ENCODE measurements at regions not wholly inside any gene's neighbourhood (a gene's known extent, or its start where the extent isn't known, plus 50 kb on each side); places are given as distances from the start of the nearest gene placed in this dataset.

- Histone ChIP-seq H3K4ac (ENCODE audit: low read depth, low read length) (no peak overlapping the region), H2BK5ac (ENCODE audit: insufficient read length, low read length) (no peak overlapping the region), H4K20me1 (ENCODE audit: control insufficient read depth, insufficient read depth, insufficient read length) (no peaks in the 10 kb centered on the region), H2BK20ac (ENCODE audit: low read depth, low read length, poor library complexity, severe bottlenecking) (no peak overlapping the region), H2BK15ac (ENCODE audit: low read depth, low read length) (no peak overlapping the region), H2BK120ac (ENCODE audit: low read depth, low read length, poor library complexity, severe bottlenecking) (no peak overlapping the region), H3K14ac (ENCODE audit: insufficient read depth, low read length) (no peak overlapping the region), H2BK12ac (ENCODE audit: insufficient read length, low read depth, low read length) (no peak overlapping the region), H3K27ac (ENCODE audit: insufficient read length, low read depth, low read length) (no peak overlapping the region), H3K23ac (ENCODE audit: insufficient read length, low read depth, low read length) (no peak overlapping the region), H4K5ac (ENCODE audit: insufficient read length, low read depth, low read length) (no peak overlapping the region), H3K9ac (ENCODE audit: extremely low read depth, insufficient read length, low read length) (no peak overlapping the region), H3K79me1 (ENCODE audit: insufficient read depth, low read depth, low read length, poor library complexity, severe bottlenecking) (no peaks in the 10 kb centered on the region), H4K8ac (replicated peaks; ENCODE audit: insufficient read length, low read depth, low read length) (no peak overlapping the region), H3K18ac (ENCODE audit: insufficient read length, low read depth, low read length) (no peak overlapping the region), H3K4me1 (ENCODE audit: insufficient read depth, low read length) (no peaks in the 10 kb centered on the region; the same call in 1 of the 2 replicates), H3K23me2 (ENCODE audit: insufficient read length, low read depth, low read length, poor library complexity, severe bottlenecking) (no peaks in the 10 kb centered on the region), H3K56ac (ENCODE audit: insufficient read length, low read depth, low read length) (no peak overlapping the region), H3K27me3 (ENCODE audit: insufficient read depth, low read length) (no peaks in the 10 kb centered on the region), H4K91ac (ENCODE audit: insufficient read length, low read depth, low read length) (no peak overlapping the region), H2AFZ (ENCODE audit: low read length) (no peak overlapping the region), H2AK5ac (ENCODE audit: insufficient read length, low read length) (no peak overlapping the region), H3K79me2 (ENCODE audit: insufficient read depth, low read length) (no peaks in the 10 kb centered on the region), H3K4me2 (ENCODE audit: insufficient read depth, insufficient read length, low read length) (no peak overlapping the region), H3K9me3 (ENCODE audit: control insufficient read depth, low read depth, low read length) (no peaks in the 10 kb centered on the region), H3T11ph (ENCODE audit: low read length) (no peak overlapping the region)
- Mint-ChIP-seq H3K27ac (no peak overlapping the region), H3K27me3 (ENCODE audit: low read depth) (no peaks in the 10 kb centered on the region), H3K9me3 (peaks cover 15 to 19% of the 10 kb centered on the region in 2 experiments), H3K4me1 (peaks cover 13 to 19% of the 10 kb centered on the region in 2 experiments), H3K36me3 (ENCODE audit: insufficient read depth in 1 of 3, low read depth in 3 of 3) (peaks cover 5 to 18% (median 17%) of the 10 kb centered on the region in 3 experiments), H3K4me3 (no peak overlapping the region)
- DNase-seq: no peak
- TF ChIP-seq CTCF (conservative IDR thresholded peaks at IDR 0.05): no peak
- no CpG with 5 or more reads among the region's 1 CpG for WGBS (ENCODE audit: extremely low coverage, insufficient read length, low lambda C conversion rate)
These were observed 133.7 kb upstream of the HSF2 start for GRCh38 chr6:122265755-122266154.

Measured in H9 (cell line).